ENCODE measurements at regions not wholly inside any gene's neighbourhood (a gene's known extent, or its start where the extent isn't known, plus 50 kb on each side); places are given as distances from the start of the nearest gene placed in this dataset.

DNA sequence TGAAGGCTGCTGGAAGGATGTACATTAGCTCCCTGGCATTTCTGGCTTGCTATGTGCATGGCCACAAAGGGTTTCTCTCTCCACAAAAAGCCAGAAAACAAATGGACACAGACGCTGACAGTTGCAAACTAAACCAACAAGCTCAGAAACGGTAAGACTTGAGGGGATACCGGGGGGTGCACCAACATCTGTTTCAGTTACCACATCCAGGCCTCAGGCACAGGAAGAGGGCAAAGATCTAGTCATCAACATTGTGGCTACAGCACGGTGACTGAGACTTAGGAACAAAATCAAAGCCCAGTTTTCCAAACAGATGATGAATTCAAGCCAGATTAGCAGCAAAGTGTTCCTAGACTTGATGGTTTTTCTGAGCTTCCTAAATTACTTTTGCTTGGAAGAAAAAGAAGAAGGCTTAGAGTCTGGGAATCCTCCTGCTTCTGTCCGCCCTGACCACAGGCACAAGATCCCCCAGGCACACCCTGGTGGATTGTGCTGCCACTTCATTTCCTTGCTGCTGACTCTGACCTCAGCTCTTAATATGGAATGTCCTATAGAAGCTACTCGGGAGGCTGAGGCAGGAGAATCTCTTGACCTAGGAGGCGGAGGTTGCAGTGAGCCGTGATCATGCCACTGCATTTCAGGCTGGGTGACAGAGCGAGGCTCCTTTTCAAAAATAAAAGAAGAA, 54.2 kb upstream of the ADGRF1 start:
- Mint-ChIP-seq H3K4me3 (no peak overlapping the region), H3K4me1 (peaks cover 5% of the 10 kb centered on the region; the same call in 2 of the 3 replicates), H3K9me3 (no peaks in the 10 kb centered on the region), H3K36me3 (ENCODE audit: low read depth) (no peaks in the 10 kb centered on the region), H3K27me3 (ENCODE audit: insufficient read depth, low read depth, poor library complexity) (peaks cover 5% of the 10 kb centered on the region), H3K27ac (no peak overlapping the region)
- Histone ChIP-seq H3K9me2 (ENCODE audit: insufficient read depth) (0 out of 2 replicates have a peak, but pooled peaks cover 17% of the 10 kb centered on the region), H3K27me3 (ENCODE audit: insufficient read depth) (no peaks in the 10 kb centered on the region), H3F3A (replicated peaks; ENCODE audit: low read depth) (no peaks in the 10 kb centered on the region), H3K36me3 (ENCODE audit: insufficient read depth) (no peaks in the 10 kb centered on the region), H3K79me2 (replicated peaks; ENCODE audit: insufficient read depth) (no peaks in the 10 kb centered on the region), H3K4me1 (ENCODE audit: insufficient read depth) (no peaks in the 10 kb centered on the region; the same call in 1 of the 2 replicates), H3K4me2 (no peak overlapping the region), H4K20me1 (replicated peaks; ENCODE audit: insufficient read depth) (no peaks in the 10 kb centered on the region), H2AFZ (peak overlapping the region; percentile 48), H3K27ac (ENCODE audit: low read depth) (no peak overlapping the region), H3K4me3 (no peak overlapping the region)
- TF ChIP-seq, protein P1, sequence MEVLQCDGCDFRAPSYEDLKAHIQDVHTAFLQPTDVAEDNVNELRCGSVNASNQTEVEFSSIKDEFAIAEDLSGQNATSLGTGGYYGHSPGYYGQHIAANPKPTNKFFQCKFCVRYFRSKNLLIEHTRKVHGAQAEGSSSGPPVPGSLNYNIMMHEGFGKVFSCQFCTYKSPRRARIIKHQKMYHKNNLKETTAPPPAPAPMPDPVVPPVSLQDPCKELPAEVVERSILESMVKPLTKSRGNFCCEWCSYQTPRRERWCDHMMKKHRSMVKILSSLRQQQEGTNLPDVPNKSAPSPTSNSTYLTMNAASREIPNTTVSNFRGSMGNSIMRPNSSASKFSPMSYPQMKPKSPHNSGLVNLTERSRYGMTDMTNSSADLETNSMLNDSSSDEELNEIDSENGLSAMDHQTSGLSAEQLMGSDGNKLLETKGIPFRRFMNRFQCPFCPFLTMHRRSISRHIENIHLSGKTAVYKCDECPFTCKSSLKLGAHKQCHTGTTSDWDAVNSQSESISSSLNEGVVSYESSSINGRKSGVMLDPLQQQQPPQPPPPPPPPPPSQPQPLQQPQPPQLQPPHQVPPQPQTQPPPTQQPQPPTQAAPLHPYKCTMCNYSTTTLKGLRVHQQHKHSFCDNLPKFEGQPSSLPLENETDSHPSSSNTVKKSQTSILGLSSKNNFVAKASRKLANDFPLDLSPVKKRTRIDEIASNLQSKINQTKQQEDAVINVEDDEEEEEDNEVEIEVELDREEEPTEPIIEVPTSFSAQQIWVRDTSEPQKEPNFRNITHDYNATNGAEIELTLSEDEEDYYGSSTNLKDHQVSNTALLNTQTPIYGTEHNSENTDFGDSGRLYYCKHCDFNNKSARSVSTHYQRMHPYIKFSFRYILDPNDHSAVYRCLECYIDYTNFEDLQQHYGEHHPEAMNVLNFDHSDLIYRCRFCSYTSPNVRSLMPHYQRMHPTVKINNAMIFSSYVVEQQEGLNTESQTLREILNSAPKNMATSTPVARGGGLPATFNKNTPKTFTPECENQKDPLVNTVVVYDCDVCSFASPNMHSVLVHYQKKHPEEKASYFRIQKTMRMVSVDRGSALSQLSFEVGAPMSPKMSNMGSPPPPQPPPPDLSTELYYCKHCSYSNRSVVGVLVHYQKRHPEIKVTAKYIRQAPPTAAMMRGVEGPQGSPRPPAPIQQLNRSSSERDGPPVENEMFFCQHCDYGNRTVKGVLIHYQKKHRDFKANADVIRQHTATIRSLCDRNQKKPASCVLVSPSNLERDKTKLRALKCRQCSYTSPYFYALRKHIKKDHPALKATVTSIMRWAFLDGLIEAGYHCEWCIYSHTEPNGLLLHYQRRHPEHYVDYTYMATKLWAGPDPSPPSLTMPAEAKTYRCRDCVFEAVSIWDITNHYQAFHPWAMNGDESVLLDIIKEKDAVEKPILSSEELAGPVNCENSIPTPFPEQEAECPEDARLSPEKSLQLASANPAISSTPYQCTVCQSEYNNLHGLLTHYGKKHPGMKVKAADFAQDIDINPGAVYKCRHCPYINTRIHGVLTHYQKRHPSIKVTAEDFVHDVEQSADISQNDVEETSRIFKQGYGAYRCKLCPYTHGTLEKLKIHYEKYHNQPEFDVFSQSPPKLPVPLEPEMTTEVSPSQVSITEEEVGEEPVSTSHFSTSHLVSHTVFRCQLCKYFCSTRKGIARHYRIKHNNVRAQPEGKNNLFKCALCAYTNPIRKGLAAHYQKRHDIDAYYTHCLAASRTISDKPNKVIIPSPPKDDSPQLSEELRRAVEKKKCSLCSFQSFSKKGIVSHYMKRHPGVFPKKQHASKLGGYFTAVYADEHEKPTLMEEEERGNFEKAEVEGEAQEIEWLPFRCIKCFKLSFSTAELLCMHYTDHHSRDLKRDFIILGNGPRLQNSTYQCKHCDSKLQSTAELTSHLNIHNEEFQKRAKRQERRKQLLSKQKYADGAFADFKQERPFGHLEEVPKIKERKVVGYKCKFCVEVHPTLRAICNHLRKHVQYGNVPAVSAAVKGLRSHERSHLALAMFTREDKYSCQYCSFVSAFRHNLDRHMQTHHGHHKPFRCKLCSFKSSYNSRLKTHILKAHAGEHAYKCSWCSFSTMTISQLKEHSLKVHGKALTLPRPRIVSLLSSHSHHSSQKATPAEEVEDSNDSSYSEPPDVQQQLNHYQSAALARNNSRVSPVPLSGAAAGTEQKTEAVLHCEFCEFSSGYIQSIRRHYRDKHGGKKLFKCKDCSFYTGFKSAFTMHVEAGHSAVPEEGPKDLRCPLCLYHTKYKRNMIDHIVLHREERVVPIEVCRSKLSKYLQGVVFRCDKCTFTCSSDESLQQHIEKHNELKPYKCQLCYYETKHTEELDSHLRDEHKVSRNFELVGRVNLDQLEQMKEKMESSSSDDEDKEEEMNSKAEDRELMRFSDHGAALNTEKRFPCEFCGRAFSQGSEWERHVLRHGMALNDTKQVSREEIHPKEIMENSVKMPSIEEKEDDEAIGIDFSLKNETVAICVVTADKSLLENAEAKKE (CRISPR knock-in tag; IDR thresholded peaks at IDR 0.05): no peak
- TF ChIP-seq, protein P2, sequence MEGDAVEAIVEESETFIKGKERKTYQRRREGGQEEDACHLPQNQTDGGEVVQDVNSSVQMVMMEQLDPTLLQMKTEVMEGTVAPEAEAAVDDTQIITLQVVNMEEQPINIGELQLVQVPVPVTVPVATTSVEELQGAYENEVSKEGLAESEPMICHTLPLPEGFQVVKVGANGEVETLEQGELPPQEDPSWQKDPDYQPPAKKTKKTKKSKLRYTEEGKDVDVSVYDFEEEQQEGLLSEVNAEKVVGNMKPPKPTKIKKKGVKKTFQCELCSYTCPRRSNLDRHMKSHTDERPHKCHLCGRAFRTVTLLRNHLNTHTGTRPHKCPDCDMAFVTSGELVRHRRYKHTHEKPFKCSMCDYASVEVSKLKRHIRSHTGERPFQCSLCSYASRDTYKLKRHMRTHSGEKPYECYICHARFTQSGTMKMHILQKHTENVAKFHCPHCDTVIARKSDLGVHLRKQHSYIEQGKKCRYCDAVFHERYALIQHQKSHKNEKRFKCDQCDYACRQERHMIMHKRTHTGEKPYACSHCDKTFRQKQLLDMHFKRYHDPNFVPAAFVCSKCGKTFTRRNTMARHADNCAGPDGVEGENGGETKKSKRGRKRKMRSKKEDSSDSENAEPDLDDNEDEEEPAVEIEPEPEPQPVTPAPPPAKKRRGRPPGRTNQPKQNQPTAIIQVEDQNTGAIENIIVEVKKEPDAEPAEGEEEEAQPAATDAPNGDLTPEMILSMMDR (conservative IDR thresholded peaks at IDR 0.05; ENCODE audit: low read depth in 2 of 2): no peak
- TF ChIP-seq ZNF114 (CRISPR knock-in tag; IDR thresholded peaks at IDR 0.05): no peak
- TF ChIP-seq, protein P3, sequence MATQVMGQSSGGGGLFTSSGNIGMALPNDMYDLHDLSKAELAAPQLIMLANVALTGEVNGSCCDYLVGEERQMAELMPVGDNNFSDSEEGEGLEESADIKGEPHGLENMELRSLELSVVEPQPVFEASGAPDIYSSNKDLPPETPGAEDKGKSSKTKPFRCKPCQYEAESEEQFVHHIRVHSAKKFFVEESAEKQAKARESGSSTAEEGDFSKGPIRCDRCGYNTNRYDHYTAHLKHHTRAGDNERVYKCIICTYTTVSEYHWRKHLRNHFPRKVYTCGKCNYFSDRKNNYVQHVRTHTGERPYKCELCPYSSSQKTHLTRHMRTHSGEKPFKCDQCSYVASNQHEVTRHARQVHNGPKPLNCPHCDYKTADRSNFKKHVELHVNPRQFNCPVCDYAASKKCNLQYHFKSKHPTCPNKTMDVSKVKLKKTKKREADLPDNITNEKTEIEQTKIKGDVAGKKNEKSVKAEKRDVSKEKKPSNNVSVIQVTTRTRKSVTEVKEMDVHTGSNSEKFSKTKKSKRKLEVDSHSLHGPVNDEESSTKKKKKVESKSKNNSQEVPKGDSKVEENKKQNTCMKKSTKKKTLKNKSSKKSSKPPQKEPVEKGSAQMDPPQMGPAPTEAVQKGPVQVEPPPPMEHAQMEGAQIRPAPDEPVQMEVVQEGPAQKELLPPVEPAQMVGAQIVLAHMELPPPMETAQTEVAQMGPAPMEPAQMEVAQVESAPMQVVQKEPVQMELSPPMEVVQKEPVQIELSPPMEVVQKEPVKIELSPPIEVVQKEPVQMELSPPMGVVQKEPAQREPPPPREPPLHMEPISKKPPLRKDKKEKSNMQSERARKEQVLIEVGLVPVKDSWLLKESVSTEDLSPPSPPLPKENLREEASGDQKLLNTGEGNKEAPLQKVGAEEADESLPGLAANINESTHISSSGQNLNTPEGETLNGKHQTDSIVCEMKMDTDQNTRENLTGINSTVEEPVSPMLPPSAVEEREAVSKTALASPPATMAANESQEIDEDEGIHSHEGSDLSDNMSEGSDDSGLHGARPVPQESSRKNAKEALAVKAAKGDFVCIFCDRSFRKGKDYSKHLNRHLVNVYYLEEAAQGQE (IDR thresholded peaks at IDR 0.05; ENCODE audit: unreplicated experiment): no peak
- no peak for TF ChIP-seq EZH2phosphoT487 (IDR thresholded peaks at IDR 0.05; ENCODE audit: unreplicated experiment)
- TF ChIP-seq, protein P4, sequence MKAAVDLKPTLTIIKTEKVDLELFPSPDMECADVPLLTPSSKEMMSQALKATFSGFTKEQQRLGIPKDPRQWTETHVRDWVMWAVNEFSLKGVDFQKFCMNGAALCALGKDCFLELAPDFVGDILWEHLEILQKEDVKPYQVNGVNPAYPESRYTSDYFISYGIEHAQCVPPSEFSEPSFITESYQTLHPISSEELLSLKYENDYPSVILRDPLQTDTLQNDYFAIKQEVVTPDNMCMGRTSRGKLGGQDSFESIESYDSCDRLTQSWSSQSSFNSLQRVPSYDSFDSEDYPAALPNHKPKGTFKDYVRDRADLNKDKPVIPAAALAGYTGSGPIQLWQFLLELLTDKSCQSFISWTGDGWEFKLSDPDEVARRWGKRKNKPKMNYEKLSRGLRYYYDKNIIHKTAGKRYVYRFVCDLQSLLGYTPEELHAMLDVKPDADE (IDR thresholded peaks at IDR 0.05): no peak
- TF ChIP-seq EZH2 (IDR thresholded peaks at IDR 0.05; ENCODE audit: low read depth, unreplicated experiment): no peak
- TF ChIP-seq STAT1 (IDR thresholded peaks at IDR 0.05; ENCODE audit: unreplicated experiment): no peak
- no peak for TF ChIP-seq CREB1 (CRISPR knock-in tag; IDR thresholded peaks at IDR 0.05; ENCODE audit: low read depth)
- no peak for TF ChIP-seq NANOG (IDR thresholded peaks at IDR 0.05; ENCODE audit: borderline replicate concordance)
- TF ChIP-seq POLR2AphosphoS5 (IDR thresholded peaks at IDR 0.05; ENCODE audit: low read depth): no peak
- no peak for DNase-seq (ENCODE audit: low spot score)
- ATAC-seq: no peak; the same call in 2 of the 3 replicates

Data from GM23338 (cell line).